ENCODE measurements at regions not wholly inside any gene's neighbourhood (a gene's known extent, or its start where the extent isn't known, plus 50 kb on each side); places are given as distances from the start of the nearest gene placed in this dataset.

- Mint-ChIP-seq H3K9me3 (ENCODE audit: unreplicated experiment) (no peaks in the 10 kb centered on the region), H3K4me3 (ENCODE audit: unreplicated experiment) (no peak overlapping the region), H3K36me3 (ENCODE audit: insufficient read depth, unreplicated experiment) (no peaks in the 10 kb centered on the region), H3K27me3 (ENCODE audit: insufficient read depth, unreplicated experiment) (no peaks in the 10 kb centered on the region), H3K4me1 (ENCODE audit: insufficient read depth, unreplicated experiment) (no peaks in the 10 kb centered on the region), H3K27ac (ENCODE audit: low read depth, unreplicated experiment) (no peak overlapping the region)
- ChIA-PET POLR2A (no interaction called here), CTCF (interaction anchor here (0.6 kb wide), 1 partner anchor 398 kb away, joined by 3 read pairs; no protein-coding TSS in a partner anchor)
- no peak for TF ChIP-seq CTCF (IDR thresholded peaks at IDR 0.05; ENCODE audit: unreplicated experiment)
- intact Hi-C loops (cut with micrococcal nuclease): no loop called here
- DNase-seq (ENCODE audit: unreplicated experiment): no peak
- no TSS peak for BruUV-seq (replicated peaks)
Measured at GRCh38 chr16:59238246-59238645, 504.1 kb upstream of the GOT2 start.

GRCh38 chr16:59236804-59237458 lies 502.8 kb upstream of the GOT2 start:
- Mint-ChIP-seq H3K27ac (ENCODE audit: low read depth, unreplicated experiment) (no peak overlapping the region), H3K27me3 (ENCODE audit: insufficient read depth, unreplicated experiment) (no peaks in the 10 kb centered on the region), H3K4me1 (ENCODE audit: insufficient read depth, unreplicated experiment) (no peaks in the 10 kb centered on the region), H3K9me3 (ENCODE audit: unreplicated experiment) (peaks cover 3% of the 10 kb centered on the region), H3K36me3 (ENCODE audit: insufficient read depth, unreplicated experiment) (no peaks in the 10 kb centered on the region), H3K4me3 (ENCODE audit: unreplicated experiment) (no peak overlapping the region)
- ChIA-PET POLR2A (no interaction called here), CTCF (no interaction called here)
- no peak for DNase-seq (ENCODE audit: unreplicated experiment)
- intact Hi-C loops (cut with micrococcal nuclease): no loop called here
- no TSS peak for BruUV-seq (replicated peaks)
- TF ChIP-seq CTCF (IDR thresholded peaks at IDR 0.05; ENCODE audit: unreplicated experiment): no peak

- intact Hi-C loops (cut with micrococcal nuclease): no loop called here
- Mint-ChIP-seq H3K27me3 (ENCODE audit: insufficient read depth, unreplicated experiment) (no peaks in the 10 kb centered on the region), H3K36me3 (ENCODE audit: insufficient read depth, unreplicated experiment) (no peaks in the 10 kb centered on the region), H3K27ac (ENCODE audit: low read depth, unreplicated experiment) (no peak overlapping the region), H3K4me1 (ENCODE audit: insufficient read depth, unreplicated experiment) (no peaks in the 10 kb centered on the region), H3K9me3 (ENCODE audit: unreplicated experiment) (no peaks in the 10 kb centered on the region), H3K4me3 (ENCODE audit: unreplicated experiment) (no peak overlapping the region)
- CTCF ChIA-PET: no interaction called here
- no peak for DNase-seq (ENCODE audit: unreplicated experiment)
- BruUV-seq (replicated peaks): no TSS peak
- POLR2A ChIA-PET: interaction anchor here (0.7 kb wide), 1 partner anchor 1056 kb away, joined by 6 read pairs; no protein-coding TSS in a partner anchor
- no peak for TF ChIP-seq CTCF (IDR thresholded peaks at IDR 0.05; ENCODE audit: unreplicated experiment)
Measured at GRCh38 chr16:59224401-59224800, 490.3 kb upstream of the GOT2 start.

DNA sequence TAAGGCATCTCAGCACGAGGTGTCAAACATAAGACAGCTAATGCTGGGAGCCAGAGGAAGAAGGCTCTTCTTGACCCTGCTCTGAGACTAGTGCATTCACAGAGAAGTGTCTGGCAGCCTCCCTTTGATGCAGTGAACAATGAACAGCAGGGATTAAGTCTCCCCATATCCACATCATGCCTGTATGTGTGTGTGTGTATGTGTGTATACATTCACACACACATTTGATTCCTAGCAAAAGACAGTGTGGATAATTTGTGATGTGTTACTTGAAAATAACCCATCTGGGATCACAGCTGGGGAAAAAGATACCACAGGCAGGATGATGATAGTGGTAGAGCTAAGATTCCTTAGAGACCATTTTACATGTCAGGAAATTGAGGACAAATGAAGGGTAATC lies 485.9 kb upstream of the GOT2 start:
- BruUV-seq (replicated peaks): no TSS peak
- no peak overlapping the region for H3K4me3 Mint-ChIP-seq (ENCODE audit: unreplicated experiment)
- ChIA-PET CTCF (interaction anchor here (0.7 kb wide), 1 partner anchor 261 kb away, joined by 3 read pairs; no protein-coding TSS in a partner anchor), POLR2A (no interaction called here)
- H3K27me3 Mint-ChIP-seq (ENCODE audit: insufficient read depth, unreplicated experiment): no peaks in the 10 kb centered on the region
- intact Hi-C loops (cut with micrococcal nuclease): no loop called here
- no peak overlapping the region for H3K27ac Mint-ChIP-seq (ENCODE audit: low read depth, unreplicated experiment)
- no peaks in the 10 kb centered on the region for H3K36me3 Mint-ChIP-seq (ENCODE audit: insufficient read depth, unreplicated experiment)
- peaks cover 9% of the 10 kb centered on the region for H3K9me3 Mint-ChIP-seq (ENCODE audit: unreplicated experiment)
- H3K4me1 Mint-ChIP-seq (ENCODE audit: insufficient read depth, unreplicated experiment): peaks cover 4% of the 10 kb centered on the region
- DNase-seq (ENCODE audit: unreplicated experiment): no peak
- no peak for TF ChIP-seq CTCF (IDR thresholded peaks at IDR 0.05; ENCODE audit: unreplicated experiment)
